VCaP (cell line): ENCODE measurements at regions not wholly inside any gene's neighbourhood (a gene's known extent, or its start where the extent isn't known, plus 50 kb on each side); places are given as distances from the start of the nearest gene placed in this dataset.

Experiments
- H3K27ac ChIP-seq: fragments of 450-650 bp; 2 replicates; pipeline ENCODE4 v1.5.1; 2017
- CTCF ChIP-seq: fragments of 450-650 bp; conservative IDR thresholded peaks from 2 replicates; pipeline ENCODE4 v1.5.1; 2017; ENCODE audit warnings: mild to moderate bottlenecking, moderate library complexity

DNA sequence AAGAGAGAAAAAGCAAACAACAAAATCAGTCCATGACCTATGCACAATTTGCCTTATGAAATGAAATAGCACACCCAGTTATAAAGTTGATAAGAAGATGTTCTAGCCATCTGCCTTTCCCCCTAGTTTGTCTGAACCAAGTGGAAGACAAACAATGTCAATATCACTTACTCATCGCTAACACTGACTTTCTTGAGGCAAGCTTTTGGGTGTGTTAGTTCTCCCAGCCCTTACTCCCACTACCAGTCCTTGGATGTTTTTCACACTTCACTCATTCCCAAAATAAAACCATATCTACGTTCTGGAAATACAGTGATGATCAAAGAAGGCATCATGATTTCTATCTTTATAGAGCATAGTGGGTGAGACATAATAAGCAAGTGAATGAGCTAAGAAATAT, 393.8 kb downstream of the PCDH20 start:
- H3K27ac ChIP-seq: no peak overlapping the region
- no peak for TF ChIP-seq CTCF

GRCh38 chr13:61013796-61014195, 401.9 kb downstream of the PCDH20 start:
- no peak for TF ChIP-seq CTCF
- no peak overlapping the region for H3K27ac ChIP-seq

DNA sequence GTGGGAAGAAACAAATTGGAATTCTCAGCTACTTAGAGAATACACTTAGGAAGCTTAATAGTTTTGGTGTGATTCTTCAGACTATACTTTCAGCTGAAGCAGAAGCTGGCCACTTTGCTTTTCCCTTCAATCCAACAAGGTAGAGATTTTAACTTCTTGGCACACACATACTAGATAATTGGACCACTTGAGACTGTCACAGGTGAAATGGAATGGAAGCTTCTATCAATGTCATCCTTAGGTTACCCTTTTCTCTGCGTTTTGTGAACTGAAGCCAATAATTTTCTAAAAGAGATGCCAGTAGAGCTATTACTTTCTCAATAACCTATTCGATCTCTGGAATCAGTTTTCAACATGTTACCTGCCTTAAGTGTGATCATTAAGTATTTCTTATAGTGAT, 405.3 kb downstream of the PCDH20 start:
- no peak for TF ChIP-seq CTCF
- no peak overlapping the region for H3K27ac ChIP-seq

DNA sequence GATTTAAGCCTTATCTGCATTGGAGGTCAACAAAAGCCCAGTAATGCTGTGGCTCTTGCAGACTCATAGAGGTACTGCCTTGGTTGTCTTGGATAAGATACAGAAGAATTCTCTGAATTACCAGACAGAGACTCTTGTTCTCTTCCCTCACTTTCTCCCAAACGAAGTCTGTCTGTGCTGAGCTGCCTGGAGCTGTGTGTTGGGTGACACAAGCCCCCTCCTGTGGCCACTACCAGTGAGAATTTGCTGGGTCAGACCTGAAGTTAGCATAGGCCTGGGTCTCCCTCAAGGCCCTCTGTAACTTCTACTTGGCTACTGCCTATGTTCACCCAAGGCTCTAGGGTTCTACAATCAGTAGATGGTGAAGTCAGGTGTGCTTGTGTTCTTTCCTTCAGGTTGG, 413.0 kb downstream of the PCDH20 start:
- no peak overlapping the region for H3K27ac ChIP-seq
- no peak for TF ChIP-seq CTCF

GRCh38 chr13:60990032-60990733, 425.5 kb downstream of the PCDH20 start:
- peak; percentile 54 for TF ChIP-seq CTCF

DNA sequence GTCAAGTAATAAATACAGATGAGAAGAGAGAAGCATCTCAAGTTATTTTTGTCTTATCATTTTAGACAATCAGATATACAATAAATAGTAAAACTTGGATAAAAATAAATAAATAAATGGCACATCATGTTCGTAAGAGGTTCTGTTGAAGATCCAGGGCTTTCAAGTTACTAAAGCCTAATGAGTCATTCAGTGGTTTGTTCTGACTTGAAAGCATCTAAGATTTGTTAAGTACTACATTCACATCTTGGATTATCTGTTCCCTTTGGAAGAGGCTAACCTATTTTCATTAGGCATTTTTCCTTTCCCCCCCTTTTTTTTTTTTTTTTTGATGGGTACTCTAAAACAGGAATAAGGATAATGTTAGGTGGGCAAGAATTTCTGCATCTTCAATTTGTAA, 429.3 kb downstream of the PCDH20 start:
- TF ChIP-seq CTCF: no peak
- no peak overlapping the region for H3K27ac ChIP-seq

More at GRCh38 chr13:60990032-60990733, 425.5 kb downstream of the PCDH20 start:
- H3K27ac ChIP-seq: no peak overlapping the region

- H3K27ac ChIP-seq: no peak overlapping the region
- TF ChIP-seq CTCF: no peak
These were observed 434.2 kb downstream of the PCDH20 start for GRCh38 chr13:60981407-60981806.
